ENCODE measurements at regions not wholly inside any gene's neighbourhood (a gene's known extent, or its start where the extent isn't known, plus 50 kb on each side); places are given as distances from the start of the nearest gene placed in this dataset.

GRCh38 chr15:61509327-61509840 lies 280.3 kb upstream of the RORA start:
- no peaks in the 10 kb centered on the region for H3K4me1 ChIP-seq

GRCh38 chr15:61503383-61503969 lies 274.4 kb upstream of the RORA start:
- no peaks in the 10 kb centered on the region for H3K4me1 ChIP-seq
- no peaks in the 10 kb centered on the region for H3K9me3 ChIP-seq
- H3K27ac ChIP-seq = no peak overlapping the region
- DNase-seq = no peak
- no peaks in the 10 kb centered on the region for H3K36me3 ChIP-seq (replicated peaks in 1 of 2; ENCODE audit: insufficient read depth in 1 of 2, low read depth in 2 of 2)
- intact Hi-C loops (cut with DNase I) = no loop called here
- ATAC-seq = no peak
- no peak overlapping the region for H3K4me3 ChIP-seq
- TF ChIP-seq POLR2A (IDR thresholded peaks at IDR 0.05) (no peak), CTCF (IDR thresholded peaks at IDR 0.05) (no peak)
- H3K27me3 ChIP-seq = no peaks in the 10 kb centered on the region

More at GRCh38 chr15:61509327-61509840, 280.3 kb upstream of the RORA start:
- H3K27me3 ChIP-seq = no peaks in the 10 kb centered on the region
- TF ChIP-seq POLR2A (IDR thresholded peaks at IDR 0.05) (no peak), CTCF (IDR thresholded peaks at IDR 0.05) (no peak)
- DNase-seq (no peak), ATAC-seq (no peak)
- intact Hi-C loops (cut with DNase I) = no loop called here
- no peaks in the 10 kb centered on the region for H3K9me3 ChIP-seq
- WGBS, 2 donors = 72% methylated on average over 7 of the region's 7 CpGs
- no peaks in the 10 kb centered on the region for H3K36me3 ChIP-seq (replicated peaks in 1 of 2; ENCODE audit: insufficient read depth in 1 of 2, low read depth in 2 of 2)
- H3K4me3 ChIP-seq = no peak overlapping the region
- H3K27ac ChIP-seq = no peak overlapping the region

GRCh38 chr15:61501815-61502389 lies 272.8 kb upstream of the RORA start:
- DNase-seq = no peak
- H3K27ac ChIP-seq = no peak overlapping the region
- intact Hi-C loops (cut with DNase I) = no loop called here

GRCh38 chr15:61500951-61501620 lies 272.0 kb upstream of the RORA start:
- no peaks in the 10 kb centered on the region for H3K4me1 ChIP-seq
- no peak overlapping the region for H3K4me3 ChIP-seq
- WGBS, 2 donors = 86 to 87% methylated on average over 9 of the region's 9 CpGs
- intact Hi-C loops (cut with DNase I) = no loop called here
- no peak for ATAC-seq
- no peak for TF ChIP-seq CTCF (IDR thresholded peaks at IDR 0.05)
- TF ChIP-seq POLR2A (IDR thresholded peaks at IDR 0.05) = no peak
- no peak for DNase-seq
- no peaks in the 10 kb centered on the region for H3K36me3 ChIP-seq (replicated peaks in 1 of 2; ENCODE audit: insufficient read depth in 1 of 2, low read depth in 2 of 2)
- no peaks in the 10 kb centered on the region for H3K9me3 ChIP-seq
- no peak overlapping the region for H3K27ac ChIP-seq
- H3K27me3 ChIP-seq = no peaks in the 10 kb centered on the region

More at GRCh38 chr15:61501815-61502389, 272.8 kb upstream of the RORA start:
- TF ChIP-seq POLR2A (IDR thresholded peaks at IDR 0.05) = no peak
- no peak for TF ChIP-seq CTCF (IDR thresholded peaks at IDR 0.05)
- H3K4me3 ChIP-seq = no peak overlapping the region
- 43 to 46% methylated on average over 12 of the region's 12 CpGs for WGBS, 2 donors
- no peaks in the 10 kb centered on the region for H3K9me3 ChIP-seq
- no peak for ATAC-seq
- no peaks in the 10 kb centered on the region for H3K36me3 ChIP-seq (replicated peaks in 1 of 2; ENCODE audit: insufficient read depth in 1 of 2, low read depth in 2 of 2)
- H3K27me3 ChIP-seq = no peaks in the 10 kb centered on the region
- H3K4me1 ChIP-seq = no peaks in the 10 kb centered on the region

Measured in body of pancreas (tissue), 4 donors.